GM18498 (cell line): ENCODE measurements at regions not wholly inside any gene's neighbourhood (a gene's known extent, or its start where the extent isn't known, plus 50 kb on each side); places are given as distances from the start of the nearest gene placed in this dataset.
A peak's percentile ranks its signal among the peaks of the same experiment; 100 is the strongest.

Experiments
- ATAC-seq: cut with Tn5 transposase; IDR thresholded peaks from one replicate; pipeline ENCODE4 v1.9.1; 2021; ENCODE audit warnings: mild to moderate bottlenecking, moderate library complexity; ENCODE audit not compliant: unreplicated experiment

- ATAC-seq: no peak
Observed at GRCh38 chr12:127550271-127550670, 716.7 kb upstream of the TMEM132C start.

GRCh38 chr12:127552838-127553237 lies 714.1 kb upstream of the TMEM132C start:
- ATAC-seq: no peak

DNA sequence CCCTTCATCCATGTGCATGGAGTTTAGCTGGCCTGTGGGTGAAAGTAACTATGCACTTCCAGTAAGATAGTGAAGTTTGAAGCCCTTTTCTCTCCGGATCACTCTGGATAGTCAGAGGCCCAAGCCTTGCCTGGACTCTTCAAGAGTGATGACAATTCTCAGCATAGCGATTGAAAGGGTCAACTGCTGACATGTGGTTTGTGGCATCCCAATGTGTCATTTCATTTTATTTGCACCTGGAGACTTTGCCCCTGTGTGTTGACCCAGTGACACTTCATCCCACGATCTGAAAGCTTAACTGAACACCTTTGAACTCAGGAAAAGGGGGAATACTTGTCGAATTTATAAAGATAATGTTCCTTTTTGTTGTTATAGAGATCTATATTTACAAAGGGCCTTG lies 711.9 kb upstream of the TMEM132C start:
- no peak for ATAC-seq

DNA sequence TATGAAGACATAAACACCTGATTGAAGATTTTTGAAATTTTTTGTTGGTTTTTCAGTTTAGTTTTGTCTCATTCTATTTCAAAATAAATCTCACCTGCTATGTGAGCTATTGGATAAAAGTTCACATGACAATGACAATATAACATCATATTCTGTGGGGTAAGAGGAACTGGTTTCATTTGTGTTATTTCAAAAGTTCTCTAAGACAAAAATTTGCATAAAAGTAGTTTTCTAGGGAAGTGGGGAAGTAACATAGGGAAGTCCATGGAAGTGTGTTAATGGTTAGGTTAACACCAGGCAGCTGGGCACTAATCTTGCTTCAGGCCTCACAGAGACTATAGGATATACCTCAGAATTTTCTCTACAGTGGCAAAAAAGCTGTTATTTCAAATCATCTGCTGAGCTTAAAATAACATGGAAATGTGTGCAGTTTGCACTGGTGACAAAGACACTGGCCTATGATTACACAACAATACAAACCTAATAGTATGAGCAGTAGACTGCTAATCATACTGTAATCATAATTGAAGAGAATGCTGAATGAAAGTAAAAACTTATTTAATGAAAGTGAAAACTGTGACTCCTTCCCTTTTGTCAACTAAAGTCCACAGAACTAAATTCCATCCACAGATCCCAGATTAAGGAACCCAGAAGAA lies 710.6 kb upstream of the TMEM132C start:
- no peak for ATAC-seq

- ATAC-seq: no peak
Observed at GRCh38 chr12:127558361-127558760, 708.6 kb upstream of the TMEM132C start.

- ATAC-seq: peak; percentile 86
Observed at GRCh38 chr12:127559349-127560040, 707.5 kb upstream of the TMEM132C start.

DNA sequence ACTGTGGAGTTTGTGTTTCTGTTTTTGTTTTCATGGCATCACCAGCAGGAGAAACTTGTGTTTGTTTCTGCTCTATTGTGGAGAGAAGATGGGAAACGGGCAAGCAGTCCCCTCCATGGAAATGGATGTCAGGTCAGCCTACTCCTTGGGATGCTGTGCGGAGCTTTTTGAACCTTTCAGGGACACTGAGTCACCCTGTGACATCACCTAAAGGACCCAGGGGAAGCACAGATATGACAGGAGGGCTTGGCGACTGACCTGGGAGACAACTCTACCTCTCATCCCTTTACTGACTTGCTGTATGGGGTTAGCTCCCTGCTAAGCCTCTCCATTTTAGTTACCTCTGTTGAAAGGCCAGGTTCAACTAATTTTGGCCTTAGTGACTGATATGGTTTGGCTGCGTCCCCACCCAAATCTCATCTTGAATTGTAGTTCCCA lies 706.9 kb upstream of the TMEM132C start:
- ATAC-seq: no peak

GRCh38 chr12:127562816-127563215 lies 704.2 kb upstream of the TMEM132C start:
- ATAC-seq: no peak

DNA sequence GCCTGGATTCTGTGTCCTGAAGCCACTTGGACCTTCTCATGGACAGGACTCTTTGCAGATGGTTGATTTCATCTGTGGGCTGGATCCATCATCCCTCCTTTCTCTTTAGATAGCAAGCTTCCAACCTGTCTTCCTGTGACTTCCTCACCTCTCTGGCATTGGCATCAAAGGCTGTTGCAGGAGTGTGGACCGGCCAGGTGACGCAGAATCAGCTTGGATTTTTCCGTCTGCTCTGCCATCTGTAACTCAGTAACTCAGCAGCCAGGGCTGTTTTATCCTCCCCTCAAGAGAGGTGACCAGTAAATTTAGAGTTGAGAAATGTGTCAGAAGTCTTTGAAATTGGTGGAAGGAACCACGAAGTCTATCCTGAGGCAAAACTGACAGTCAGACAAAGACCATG lies 701.7 kb upstream of the TMEM132C start:
- ATAC-seq: no peak

- ATAC-seq: no peak
Observed at GRCh38 chr12:127567531-127567930, 699.4 kb upstream of the TMEM132C start.

- ATAC-seq: no peak
Observed at GRCh38 chr12:127570387-127570786, 696.6 kb upstream of the TMEM132C start.

GRCh38 chr12:127570793-127571360 lies 696.1 kb upstream of the TMEM132C start:
- no peak for ATAC-seq

DNA sequence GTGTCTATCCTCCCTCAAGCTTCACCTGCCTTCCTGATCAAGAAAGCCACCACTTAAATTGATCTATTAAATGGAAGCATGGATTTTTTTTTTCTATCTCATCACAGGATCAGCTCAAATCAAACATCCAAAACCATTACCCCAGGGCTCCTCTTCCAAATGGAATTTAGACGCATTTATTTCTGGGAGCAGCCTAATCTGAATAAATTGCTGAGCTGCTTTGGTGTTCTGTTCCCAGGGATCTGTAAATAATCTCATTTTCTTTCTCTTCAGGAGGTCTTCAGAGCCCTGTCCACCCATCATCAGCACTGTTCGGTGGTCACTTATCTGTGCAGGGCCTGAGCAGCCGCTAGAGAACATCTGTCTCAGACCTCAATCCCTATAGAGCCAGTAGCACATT lies 695.4 kb upstream of the TMEM132C start:
- no peak for ATAC-seq

GRCh38 chr12:127579446-127579845 lies 687.5 kb upstream of the TMEM132C start:
- no peak for ATAC-seq

- no peak for ATAC-seq
Observed at GRCh38 chr12:127582074-127582473, 684.9 kb upstream of the TMEM132C start.

GRCh38 chr12:127583041-127583440 lies 683.9 kb upstream of the TMEM132C start:
- no peak for ATAC-seq

DNA sequence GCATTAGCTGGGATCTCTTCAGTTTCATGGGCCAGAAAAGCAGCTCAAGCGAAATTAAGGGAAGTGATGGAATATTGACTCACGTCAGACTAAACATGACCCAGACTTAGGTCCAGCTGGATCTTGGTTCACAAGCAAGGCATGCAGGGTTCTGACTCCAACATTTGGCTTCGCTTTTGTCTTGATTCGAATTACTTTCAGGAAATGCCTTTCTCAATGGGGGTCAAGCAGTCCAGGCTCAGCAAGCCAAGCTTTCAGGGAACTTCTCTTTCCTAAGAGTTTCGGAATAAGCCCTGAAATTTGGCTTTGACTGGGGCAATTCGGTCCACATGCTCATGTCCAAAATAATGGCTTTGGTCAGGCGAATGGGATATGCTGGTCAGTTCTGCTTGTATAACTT lies 678.7 kb upstream of the TMEM132C start:
- ATAC-seq: no peak

DNA sequence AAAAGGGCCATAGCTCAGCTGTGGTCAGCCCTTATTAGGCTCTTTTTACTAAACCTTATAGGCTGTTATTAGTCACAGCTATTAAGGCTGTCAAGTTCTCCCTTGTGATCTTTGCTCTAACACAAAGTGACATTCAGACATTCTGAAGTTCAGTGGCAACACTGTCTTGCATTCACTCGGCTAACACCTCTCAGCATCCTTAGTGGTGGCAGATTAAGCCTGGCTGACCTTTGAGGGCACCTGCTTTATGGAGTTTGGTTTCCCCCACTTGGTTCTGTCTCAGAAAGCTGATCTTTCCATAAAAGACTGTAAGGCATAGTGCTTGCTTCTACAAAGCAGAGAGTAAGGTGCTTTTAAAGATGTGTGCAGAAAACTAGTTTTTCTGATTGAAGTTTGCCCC lies 677.4 kb upstream of the TMEM132C start:
- no peak for ATAC-seq

DNA sequence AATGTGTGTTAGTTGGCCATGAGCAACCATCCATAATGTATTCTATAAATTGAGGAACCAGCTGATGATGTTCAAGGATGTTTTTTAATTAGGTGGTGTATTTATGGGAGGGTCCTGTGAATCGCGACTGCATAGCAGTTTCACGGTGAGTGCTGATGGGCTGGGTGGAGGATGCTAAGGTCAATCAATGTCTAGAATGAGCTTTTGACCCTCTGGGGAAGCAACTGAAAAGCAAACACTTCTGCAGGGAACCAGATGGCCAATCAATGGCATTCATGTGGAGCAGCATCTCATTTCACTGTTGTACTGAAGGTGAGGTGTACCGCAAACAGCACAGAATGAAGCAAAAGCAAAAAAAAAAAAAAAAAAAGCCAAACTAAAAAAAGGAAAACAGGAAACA lies 676.1 kb upstream of the TMEM132C start:
- no peak for ATAC-seq

GRCh38 chr12:127592245-127592644 lies 674.7 kb upstream of the TMEM132C start:
- ATAC-seq: no peak

DNA sequence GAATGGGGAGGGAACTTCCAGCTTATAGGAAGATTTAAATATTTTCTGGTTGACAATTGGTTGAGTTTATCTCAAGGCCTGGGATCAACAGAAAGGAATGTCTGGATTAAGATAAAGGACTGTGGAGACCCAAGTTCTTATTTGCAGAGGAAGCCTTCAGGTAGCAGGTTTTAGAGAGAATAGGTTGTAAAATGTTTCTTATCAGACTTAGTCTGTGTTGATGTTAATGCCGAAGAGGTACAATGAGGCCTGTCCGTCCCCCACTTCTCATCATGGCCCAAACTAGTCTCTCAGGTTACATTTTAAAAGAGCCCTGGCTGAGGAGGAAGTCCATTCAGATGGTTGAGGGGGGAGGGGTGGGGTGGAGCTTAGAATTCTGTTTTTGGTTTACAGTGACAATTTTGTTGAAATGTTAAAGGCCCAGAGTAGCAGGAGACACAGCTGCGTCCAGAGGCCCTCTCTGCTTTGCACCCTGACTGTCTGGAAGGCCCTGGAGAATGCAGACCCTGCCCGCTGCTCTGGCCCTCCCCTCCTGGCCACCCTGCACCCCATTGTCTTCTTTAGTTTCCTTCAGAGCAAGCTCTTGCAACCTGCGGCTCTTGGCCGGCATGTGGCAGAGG lies 672.5 kb upstream of the TMEM132C start:
- ATAC-seq: no peak

GRCh38 chr12:127595506-127595905 lies 671.5 kb upstream of the TMEM132C start:
- no peak for ATAC-seq
